GM21360 (cell line): ENCODE measurements at regions not wholly inside any gene's neighbourhood (a gene's known extent, or its start where the extent isn't known, plus 50 kb on each side); places are given as distances from the start of the nearest gene placed in this dataset.
"Not testable (repeated sequence)": the region's sequence is repeated elsewhere in the genome, so short reads cannot be mapped to it uniquely, and the experiment has no call there.

Source experiments
- ATAC-seq: cut with Tn5 transposase; IDR thresholded peaks from one replicate; pipeline ENCODE4 v1.9.1; 2021; ENCODE audit warnings: mild to moderate bottlenecking, moderate library complexity; ENCODE audit not compliant: unreplicated experiment

DNA sequence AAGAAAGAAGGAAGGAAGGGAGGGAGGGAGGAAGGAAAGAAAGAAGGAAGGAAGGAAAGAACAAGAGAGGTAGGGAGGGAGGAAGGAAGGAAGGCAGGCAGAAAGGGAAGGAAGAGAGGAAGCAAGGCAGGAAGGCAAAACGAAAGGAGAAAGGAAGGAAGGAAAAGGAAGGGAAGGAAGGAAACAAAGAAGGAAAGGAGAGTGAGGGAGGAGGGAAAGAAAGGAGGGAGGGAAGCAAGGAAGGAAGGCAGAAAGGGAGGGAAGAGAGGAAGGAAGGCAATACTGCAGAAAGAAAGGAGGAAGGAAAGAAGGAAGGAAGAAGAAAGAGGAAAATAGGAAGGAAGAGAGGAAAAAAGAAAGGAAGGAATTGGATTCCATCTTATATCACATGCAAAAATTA is 1303.1 kb upstream of the TMEM132C start:
- no peak for ATAC-seq

DNA sequence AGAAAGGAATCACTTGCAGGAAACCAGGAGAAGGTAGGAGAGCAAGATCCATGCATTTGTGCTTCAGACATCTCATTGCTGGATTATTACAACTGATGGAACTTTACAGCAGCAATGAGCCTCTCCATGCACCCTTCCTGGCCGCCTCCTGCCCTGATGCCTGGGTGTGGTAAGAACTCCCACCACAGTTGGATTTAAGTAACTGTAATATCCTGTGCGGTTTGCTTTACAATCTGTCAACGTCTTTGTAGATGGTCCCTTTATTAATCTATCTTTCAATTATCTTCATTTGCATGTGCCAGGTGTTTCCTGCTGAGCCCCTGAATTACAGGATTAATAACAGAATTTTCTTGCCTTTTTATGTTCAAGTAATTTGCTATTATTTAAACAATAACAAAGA is 1300.5 kb upstream of the TMEM132C start:
- ATAC-seq, result no peak

DNA sequence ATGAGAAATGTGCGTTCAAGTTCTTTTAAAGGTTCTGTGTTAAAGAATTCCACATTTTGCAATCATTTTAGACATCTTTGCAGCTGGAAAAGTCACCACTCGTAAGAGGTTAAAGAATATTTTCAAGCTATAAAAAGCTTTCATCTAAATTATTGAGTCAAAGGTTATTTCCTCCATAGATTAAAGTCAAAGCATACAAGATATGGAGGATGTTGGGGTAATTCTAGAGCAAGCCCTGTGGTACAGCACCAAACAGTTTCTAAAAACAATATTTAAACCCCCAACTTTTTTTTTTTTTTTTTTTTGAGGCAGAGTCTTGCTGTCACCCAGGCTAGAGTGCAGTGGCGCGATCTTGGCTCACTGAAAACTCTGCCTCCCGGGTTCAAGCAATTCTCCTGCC is 1299.8 kb upstream of the TMEM132C start:
- no peak for ATAC-seq

DNA sequence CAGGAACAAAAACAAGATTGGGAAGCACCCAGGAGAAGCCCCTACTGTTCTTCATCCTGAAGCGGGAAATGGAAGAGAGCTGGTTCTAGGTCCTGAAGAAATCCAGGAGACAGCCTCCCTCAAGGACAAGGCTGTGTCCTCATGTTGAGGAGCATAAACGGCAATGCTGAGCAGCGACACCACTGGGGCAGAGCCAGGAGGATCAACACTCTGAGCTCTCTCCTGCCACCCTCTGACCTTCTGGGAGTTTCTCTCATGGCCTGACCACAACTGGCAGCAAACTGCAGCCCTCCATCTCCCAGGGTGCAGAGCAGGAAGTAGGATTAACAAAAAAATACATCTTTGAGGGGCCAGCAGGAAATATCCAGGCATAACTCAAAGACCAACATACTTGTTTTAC is 1292.2 kb upstream of the TMEM132C start:
- no peak for ATAC-seq

DNA sequence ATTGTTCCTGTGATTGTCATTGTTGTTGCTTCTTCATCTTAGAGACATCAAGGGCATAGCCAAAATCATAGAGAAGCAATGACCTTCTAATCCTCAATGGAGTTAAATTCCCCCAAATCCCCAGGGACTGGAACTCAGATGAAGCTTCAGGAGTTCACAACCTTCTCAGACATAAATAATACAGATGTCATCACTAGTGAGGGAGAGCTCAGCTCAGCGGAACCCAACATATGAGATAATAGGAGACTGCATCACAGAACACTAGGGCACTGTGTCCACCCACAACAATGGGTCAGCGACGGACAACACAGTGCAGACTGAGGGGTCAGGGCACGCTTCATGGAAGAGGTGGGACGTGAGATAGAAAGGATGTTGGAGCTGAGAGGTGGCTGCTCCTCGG is 1290.4 kb upstream of the TMEM132C start:
- ATAC-seq, result no peak

DNA sequence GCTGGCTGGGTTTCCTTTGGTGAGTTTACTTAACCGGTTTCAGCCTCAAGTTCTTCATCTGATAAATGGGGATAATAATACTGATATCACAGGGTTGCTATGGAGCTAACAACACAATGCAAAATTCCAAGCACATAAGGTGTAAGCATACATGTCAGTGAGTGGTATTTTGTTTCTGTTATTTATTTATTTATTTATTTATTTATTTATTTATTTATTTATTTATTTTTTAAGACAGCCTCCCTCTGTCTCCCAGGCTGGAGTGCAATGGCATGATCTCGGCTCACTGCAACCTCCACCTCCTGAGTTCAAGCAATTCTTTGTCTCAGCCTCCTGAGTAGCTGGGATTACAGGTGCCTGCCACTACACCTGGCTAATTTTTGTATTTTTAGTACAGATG is 1287.4 kb upstream of the TMEM132C start:
- not testable (repeated sequence) for ATAC-seq

DNA sequence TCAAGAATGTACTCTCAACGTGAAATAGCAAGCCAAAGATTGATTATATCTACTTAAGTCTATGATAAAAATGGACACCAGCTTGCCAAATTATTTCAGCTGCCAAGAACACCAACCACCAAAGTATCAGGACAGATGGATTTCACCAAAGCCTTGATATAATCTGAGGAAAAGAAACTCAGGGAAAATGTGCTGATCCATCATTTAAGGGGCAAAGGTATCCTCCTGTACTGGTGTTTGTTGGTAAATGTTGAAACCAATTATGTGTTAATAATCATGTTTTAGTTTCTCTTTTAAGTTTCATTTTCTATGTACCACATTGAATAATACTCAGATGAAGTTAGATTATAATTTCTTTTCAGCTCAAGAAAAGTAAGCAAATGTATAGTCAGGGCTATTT is 1284.3 kb upstream of the TMEM132C start:
- ATAC-seq, result no peak

DNA sequence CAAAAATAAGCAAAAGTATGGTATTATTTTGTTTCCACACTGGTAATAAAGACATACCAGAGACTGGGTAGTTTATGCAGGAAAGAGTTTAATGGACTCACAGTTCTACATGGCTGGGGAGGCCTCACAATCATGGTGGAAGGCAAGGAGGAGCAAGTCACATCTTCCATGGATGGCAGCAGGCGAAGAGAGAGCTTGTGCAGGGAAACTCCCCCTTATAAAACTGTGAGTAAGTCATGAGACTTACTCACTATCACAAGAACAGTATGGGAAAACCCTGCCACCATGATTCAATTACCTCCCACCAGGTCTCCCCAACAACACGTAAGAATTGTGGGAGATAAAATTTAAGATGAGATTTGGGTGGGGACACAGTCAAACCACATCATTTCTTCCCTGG is 1283.2 kb upstream of the TMEM132C start:
- not testable (repeated sequence) for ATAC-seq

DNA sequence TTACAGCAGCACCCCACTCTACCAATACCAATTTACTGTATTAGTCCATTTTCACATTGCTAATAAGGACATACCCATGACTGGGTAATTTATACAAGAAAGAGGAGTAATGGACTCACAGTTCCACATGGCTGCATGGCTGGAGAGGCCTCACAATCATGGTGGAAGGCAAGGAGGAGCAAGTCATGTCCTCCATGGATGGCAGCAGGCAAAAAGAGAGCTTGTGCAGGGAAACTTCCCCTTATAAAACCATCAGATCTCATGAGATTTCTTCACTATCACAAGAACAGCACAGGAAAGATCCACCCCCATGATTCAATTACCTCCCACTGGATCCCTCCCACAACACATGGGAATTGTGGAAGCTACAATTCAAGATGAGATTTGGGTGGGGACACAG is 1281.3 kb upstream of the TMEM132C start:
- ATAC-seq, result not testable (repeated sequence)

DNA sequence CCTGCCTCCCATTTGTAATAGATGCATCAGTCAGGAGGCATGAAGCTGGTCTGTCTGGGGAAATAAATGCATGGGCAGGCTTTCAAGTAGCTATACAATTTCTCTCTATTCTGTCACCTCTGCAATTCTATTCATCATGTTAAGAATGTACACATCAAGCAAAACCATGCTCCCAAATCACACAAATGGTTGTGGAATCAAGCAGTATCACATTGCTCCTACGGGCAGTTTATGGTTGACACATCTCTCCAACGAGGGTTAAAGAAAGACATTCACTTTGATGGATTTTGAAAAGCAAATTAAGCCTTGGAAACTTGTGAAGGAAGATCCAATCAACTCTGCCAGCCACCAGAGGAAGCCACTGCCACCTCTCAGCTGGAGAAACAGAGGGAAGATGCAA is 1277.4 kb upstream of the TMEM132C start:
- ATAC-seq, result no peak

DNA sequence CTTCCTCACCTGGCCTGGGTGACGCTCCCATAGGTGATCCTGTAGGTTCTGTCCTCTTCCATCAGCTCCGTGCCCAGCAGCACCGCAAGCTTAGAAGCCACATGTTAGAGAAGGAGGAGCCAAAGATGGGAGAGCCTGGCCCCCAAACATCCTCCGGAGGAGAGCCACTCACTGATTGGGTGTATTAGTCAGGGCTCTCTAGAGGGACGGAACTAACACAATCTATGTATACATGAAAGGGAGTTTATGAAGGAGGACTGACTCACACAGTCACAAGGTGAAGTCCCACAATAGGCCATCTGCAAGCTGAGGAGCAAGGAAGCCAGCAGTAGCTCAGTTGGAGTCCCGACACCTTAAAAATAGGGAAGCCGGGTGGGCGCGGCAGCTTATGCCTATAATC is 1273.1 kb upstream of the TMEM132C start:
- no peak for ATAC-seq

DNA sequence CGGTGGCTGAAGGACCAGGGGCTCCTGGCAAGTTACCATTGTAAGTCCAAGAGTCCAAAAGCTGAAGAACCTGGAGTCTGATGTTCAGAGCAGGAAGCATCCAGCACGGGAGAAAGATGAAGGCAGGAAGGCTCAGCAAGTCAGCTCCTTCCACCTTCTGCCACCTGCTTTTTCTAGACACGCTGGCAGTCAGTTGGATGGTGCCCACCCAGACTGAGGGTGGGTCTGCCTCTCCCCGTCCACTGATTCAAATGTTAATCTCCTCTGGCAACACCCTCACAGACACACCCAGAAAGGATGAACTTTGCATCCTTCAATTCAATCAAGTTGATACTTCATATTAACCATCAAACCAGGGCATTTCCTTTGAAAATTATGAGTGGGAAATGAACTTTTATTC is 1272.4 kb upstream of the TMEM132C start:
- ATAC-seq, result no peak

DNA sequence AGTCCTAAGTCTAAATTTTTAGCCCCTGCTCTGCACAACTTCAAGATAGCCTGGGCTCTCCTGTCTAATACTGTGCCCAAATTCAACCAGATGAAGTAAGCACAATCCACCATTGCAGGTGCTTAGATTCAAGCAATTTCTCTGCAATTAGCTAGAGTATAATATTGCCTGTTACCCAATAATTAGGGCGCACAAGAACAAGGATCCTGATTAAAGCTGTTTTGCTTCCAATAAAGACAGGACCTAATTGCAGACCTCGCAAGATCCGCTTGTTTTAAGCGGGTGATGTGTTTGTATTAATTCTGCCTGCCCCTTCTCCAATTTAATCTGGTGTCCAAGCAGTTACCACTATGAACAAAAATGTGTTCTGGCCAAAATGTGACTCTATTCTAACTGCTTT is 1268.9 kb upstream of the TMEM132C start:
- ATAC-seq, result no peak

GRCh38 chr12:126998747-126999285 is 1268.2 kb upstream of the TMEM132C start:
- ATAC-seq, result no peak

DNA sequence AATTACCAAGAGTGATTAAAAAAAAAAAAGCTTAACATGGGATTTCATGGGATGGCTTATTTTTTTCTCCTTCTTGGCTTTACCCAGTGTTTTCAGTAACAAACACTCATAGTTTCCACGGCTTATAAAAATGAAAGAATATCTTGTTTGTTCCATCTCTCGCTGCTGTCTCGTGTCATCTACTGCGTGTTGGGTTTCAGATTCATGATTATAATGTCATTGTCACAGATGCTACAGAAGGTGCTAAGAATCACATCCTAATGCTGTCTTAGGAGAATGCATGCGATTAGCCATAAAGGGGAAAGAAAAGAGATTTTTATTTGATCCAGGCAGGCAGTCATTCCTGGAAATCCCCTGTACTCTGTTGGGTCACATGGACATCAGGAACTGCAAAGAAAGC is 1267.6 kb upstream of the TMEM132C start:
- ATAC-seq, result no peak

DNA sequence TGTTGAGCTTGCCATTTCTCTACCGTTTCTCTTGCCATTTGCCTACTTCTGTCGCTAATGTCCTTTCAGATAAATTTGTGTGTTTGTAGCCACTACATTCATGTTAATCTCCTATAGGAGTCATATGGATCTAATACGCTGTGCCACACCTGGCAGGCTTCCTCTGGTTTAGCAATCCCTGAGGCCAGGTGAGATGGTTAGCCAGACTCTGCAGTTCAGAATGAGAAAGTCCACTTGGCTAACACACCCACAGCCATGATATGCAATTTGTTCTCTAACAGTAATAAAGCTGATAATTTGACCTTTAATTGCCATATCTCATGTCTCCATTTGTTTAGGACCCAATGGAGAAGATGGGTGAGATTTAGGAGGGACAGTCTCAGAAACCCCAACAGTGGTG is 1261.6 kb upstream of the TMEM132C start:
- no peak for ATAC-seq

DNA sequence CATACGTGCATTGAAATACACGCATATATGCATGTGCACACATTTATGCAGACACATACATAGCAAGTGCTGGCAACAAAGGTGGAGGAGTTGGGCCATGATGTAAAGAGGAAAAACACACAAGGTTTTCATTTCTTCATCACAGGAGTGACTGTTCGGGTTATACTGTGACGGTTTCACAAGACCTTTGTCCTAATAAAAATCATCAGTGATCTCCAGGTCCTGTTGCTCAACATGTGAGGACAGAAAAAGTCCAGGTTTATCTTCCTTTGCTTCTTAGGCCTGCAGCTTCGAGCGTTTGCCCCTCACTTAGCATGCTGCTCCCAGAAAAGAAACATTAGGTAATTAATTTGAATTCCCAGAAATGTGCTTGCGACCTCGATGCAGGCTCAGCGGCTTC is 1260.0 kb upstream of the TMEM132C start:
- no peak for ATAC-seq

DNA sequence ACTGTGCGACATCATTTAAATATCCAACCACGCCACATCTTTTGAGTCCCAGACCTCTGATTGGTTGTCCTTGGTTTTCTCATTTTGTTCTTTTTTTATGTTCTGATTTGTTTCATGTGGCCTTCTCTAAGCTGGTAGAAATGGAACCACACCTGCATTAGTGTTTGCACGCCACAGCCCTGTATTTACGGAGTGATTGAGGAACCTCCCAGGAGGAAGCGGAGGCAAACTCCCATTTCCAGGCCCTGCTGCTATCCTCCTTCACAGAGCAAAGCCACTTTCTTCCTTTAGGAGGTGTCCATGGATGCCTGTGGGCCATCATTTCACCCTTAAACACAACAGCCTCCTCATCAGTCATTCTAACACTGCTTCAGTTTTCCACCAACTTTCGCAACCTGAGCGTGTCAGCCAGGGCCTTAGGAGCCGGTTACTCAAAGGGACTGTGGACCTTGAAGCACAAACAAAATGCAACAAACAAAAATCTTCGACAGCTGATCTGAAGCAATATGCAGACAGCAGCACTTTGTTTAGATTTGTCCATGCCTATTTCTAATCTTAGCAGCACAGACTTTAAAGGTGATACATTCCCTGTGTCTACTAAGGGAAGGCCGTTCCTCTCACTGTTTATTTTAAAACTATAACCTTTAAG is 1258.1 kb upstream of the TMEM132C start:
- no peak for ATAC-seq

DNA sequence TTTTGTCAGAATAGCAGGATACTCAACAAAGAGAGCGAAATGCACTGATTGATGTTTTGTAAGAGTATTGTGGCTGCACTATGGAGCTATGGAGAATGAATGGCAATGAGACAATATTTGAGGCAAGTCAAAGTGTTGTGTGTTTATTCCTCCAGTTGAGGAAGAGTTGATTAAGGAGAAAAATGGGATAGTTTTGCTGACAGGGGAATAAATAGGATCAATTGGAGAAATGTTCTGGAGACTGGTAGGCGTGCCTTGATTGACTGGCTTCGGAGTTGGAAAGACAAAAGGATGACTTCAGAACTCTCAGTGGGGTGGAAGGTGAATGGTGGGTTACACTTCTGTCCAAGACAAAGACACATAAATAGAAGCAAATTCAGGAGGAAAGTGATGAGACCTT is 1254.9 kb upstream of the TMEM132C start:
- ATAC-seq, result no peak

DNA sequence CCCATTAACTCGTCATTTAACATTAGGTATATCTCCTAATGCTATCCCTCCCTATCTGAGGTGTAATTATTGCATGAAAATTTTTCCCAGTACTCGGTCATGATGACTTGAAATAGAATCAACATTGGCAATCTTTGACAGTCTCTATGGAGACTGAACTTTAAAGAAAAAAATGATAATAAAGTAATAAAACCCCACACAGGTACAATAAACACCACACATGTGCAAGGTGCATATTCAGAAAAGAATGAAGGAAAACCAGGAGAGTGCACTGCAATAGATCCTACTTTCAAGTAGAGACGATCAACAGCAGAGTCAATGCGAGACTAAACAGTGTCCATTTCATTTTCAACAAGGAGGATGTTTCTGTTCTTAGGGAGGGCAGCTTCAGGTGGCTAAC is 1253.8 kb upstream of the TMEM132C start:
- ATAC-seq, result no peak

- ATAC-seq, result no peak
Observed at GRCh38 chr12:127014079-127014478, 1252.9 kb upstream of the TMEM132C start.

GRCh38 chr12:127024791-127025190 is 1242.2 kb upstream of the TMEM132C start:
- ATAC-seq, result no peak

DNA sequence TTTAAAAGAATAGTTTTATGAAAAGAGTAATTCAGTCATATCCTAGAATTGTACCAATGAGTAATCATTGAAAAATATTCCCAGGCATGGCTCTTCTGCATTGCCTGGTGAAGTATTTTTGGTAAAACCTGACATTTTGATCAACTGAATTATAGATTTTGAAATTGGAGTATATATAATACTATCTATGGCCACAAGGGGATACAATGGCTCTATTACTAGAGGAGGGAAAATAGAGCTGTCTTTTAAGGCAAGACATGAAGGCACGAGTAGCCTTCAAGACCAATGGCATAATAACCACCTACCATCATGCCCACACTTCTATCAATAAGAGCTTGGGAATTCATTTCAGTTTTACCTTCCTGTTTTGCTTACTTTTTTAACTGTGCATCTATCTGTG is 1241.4 kb upstream of the TMEM132C start:
- peak; percentile 52 for ATAC-seq
